ENCODE measurements at regions not wholly inside any gene's neighbourhood (a gene's known extent, or its start where the extent isn't known, plus 50 kb on each side); places are given as distances from the start of the nearest gene placed in this dataset.
"Not testable (repeated sequence)": the region's sequence is repeated elsewhere in the genome, so short reads cannot be mapped to it uniquely, and the experiment has no call there.

GRCh38 chr4:81816031-81816761, 344.5 kb upstream of the RASGEF1B start:
- no peak for DNase-seq (ENCODE audit: low read depth)

GRCh38 chr4:81814987-81815541, 343.4 kb upstream of the RASGEF1B start:
- no peak for DNase-seq (ENCODE audit: low read depth)

GRCh38 chr4:81811562-81812293, 340.0 kb upstream of the RASGEF1B start:
- DNase-seq (ENCODE audit: low read depth), result no peak

GRCh38 chr4:81808011-81808672, 336.4 kb upstream of the RASGEF1B start:
- DNase-seq (ENCODE audit: low read depth), result no peak

GRCh38 chr4:81807386-81807785, 335.7 kb upstream of the RASGEF1B start:
- DNase-seq (ENCODE audit: low read depth), result no peak

- no peak for DNase-seq (ENCODE audit: low read depth)
Measured at GRCh38 chr4:81806485-81806884, 334.8 kb upstream of the RASGEF1B start.

- DNase-seq (ENCODE audit: low read depth), result no peak
Measured at GRCh38 chr4:81804849-81805248, 333.1 kb upstream of the RASGEF1B start.

- DNase-seq (ENCODE audit: low read depth), result no peak
Measured at GRCh38 chr4:81802285-81802846, 330.7 kb upstream of the RASGEF1B start.

GRCh38 chr4:81799371-81799770, 327.7 kb upstream of the RASGEF1B start:
- DNase-seq (ENCODE audit: low read depth), result no peak

- DNase-seq (ENCODE audit: low read depth), result no peak
Measured at GRCh38 chr4:81796790-81797528, 325.3 kb upstream of the RASGEF1B start.

GRCh38 chr4:81792521-81792920, 320.8 kb upstream of the RASGEF1B start:
- DNase-seq (ENCODE audit: low read depth), result no peak

- DNase-seq (ENCODE audit: low read depth), result no peak
Measured at GRCh38 chr4:81790477-81790876, 318.8 kb upstream of the RASGEF1B start.

GRCh38 chr4:81789741-81790399, 318.2 kb upstream of the RASGEF1B start:
- DNase-seq (ENCODE audit: low read depth), result no peak

- no peak for DNase-seq (ENCODE audit: low read depth)
Measured at GRCh38 chr4:81789158-81789557, 317.5 kb upstream of the RASGEF1B start.

- no peak for DNase-seq (ENCODE audit: low read depth)
Measured at GRCh38 chr4:81786766-81787165, 315.1 kb upstream of the RASGEF1B start.

GRCh38 chr4:81786063-81786763, 314.5 kb upstream of the RASGEF1B start:
- no peak for DNase-seq (ENCODE audit: low read depth)

- no peak for DNase-seq (ENCODE audit: low read depth)
Measured at GRCh38 chr4:81785338-81785737, 313.6 kb upstream of the RASGEF1B start.

- DNase-seq (ENCODE audit: low read depth), result no peak
Measured at GRCh38 chr4:81783558-81783957, 311.9 kb upstream of the RASGEF1B start.

GRCh38 chr4:81781799-81782198, 310.1 kb upstream of the RASGEF1B start:
- DNase-seq (ENCODE audit: low read depth), result no peak

GRCh38 chr4:81777718-81778117, 306.0 kb upstream of the RASGEF1B start:
- DNase-seq (ENCODE audit: low read depth), result not testable (repeated sequence)

- no peak for DNase-seq (ENCODE audit: low read depth)
Measured at GRCh38 chr4:81776794-81777193, 305.1 kb upstream of the RASGEF1B start.
